ENCODE measurements at regions not wholly inside any gene's neighbourhood (a gene's known extent, or its start where the extent isn't known, plus 50 kb on each side); places are given as distances from the start of the nearest gene placed in this dataset.
"Not testable (repeated sequence)": the region's sequence is repeated elsewhere in the genome, so short reads cannot be mapped to it uniquely, and the experiment has no call there.

DNA sequence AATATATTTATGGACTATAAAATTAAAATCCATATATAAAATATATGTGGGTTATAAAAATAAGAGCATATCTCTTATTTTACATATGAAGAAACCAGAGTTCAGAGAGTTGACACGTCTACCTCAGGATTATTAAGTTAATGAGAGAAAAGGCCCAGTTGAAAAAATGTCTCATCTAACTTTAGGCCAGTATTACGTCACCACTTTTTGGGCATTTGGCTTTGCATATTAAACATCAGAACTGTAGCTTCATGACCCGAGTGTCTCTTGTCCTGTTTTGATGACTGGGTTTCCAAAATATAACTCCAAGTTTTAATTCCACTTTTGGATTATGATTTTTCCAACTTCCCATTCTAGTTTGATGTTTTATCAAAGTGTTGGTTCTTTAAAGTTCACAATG lies 1026.1 kb downstream of the SLC6A15 start:
- no peak for DNase-seq (ENCODE audit: low spot score)
- Histone ChIP-seq H3K27me3 (ENCODE audit: control insufficient read depth in 3 of 3, insufficient read depth in 3 of 3, low read depth in 1 of 3, low read length in 3 of 3) (no peaks in the 10 kb centered on the region), H2BK5ac (ENCODE audit: low read length) (no peak overlapping the region), H3K9me3 (replicated peaks in 1 of 2; ENCODE audit: control insufficient read depth in 2 of 2, insufficient read depth in 1 of 2, low read depth in 1 of 2, low read length in 2 of 2) (no peaks in the 10 kb centered on the region), H3K18ac (ENCODE audit: low read length) (no peak overlapping the region), H3K4ac (ENCODE audit: low read length) (no peak overlapping the region), H3K36me3 (replicated peaks in 1 of 2; ENCODE audit: control insufficient read depth in 2 of 2, insufficient read depth in 2 of 2, low read length in 2 of 2) (no peaks in the 10 kb centered on the region), H3K4me3 (ENCODE audit: low read length in 2 of 2) (no peak overlapping the region), H2BK12ac (ENCODE audit: low read length) (no peak overlapping the region), H4K8ac (ENCODE audit: low read depth, low read length) (no peak overlapping the region), H3K14ac (ENCODE audit: low read length) (no peak overlapping the region), H2AFZ (ENCODE audit: low read length) (no peak overlapping the region), H2BK15ac (ENCODE audit: low read length) (no peak overlapping the region), H4K91ac (ENCODE audit: low read depth, low read length, poor library complexity) (no peak overlapping the region), H3K4me2 (ENCODE audit: insufficient read depth, low read length, poor library complexity, severe bottlenecking) (no peak overlapping the region), H3K23ac (ENCODE audit: low read depth, low read length, poor library complexity) (no peak overlapping the region), H3K27ac (replicated peaks; ENCODE audit: low read length) (no peak overlapping the region), H2BK120ac (ENCODE audit: low read depth, low read length) (no peak overlapping the region), H3K9ac (ENCODE audit: low read depth, low read length, poor library complexity) (no peak overlapping the region), H3K4me1 (ENCODE audit: control insufficient read depth in 2 of 2, insufficient read depth in 1 of 2, low read depth in 1 of 2, low read length in 2 of 2) (no peaks in the 10 kb centered on the region), H3K79me1 (ENCODE audit: low read depth, low read length) (no peaks in the 10 kb centered on the region), H2AK5ac (ENCODE audit: low read depth, low read length) (no peak overlapping the region)
- no CpG with 5 or more reads among the region's 3 CpGs for WGBS, 2 donors (ENCODE audit: extremely low coverage in 2 of 2, insufficient read length in 2 of 2, insufficient replicate concordance in 1 of 2)

- H2BK12ac ChIP-seq (ENCODE audit: low read length); H3K27me3 ChIP-seq (ENCODE audit: control insufficient read depth in 3 of 3, insufficient read depth in 3 of 3, low read depth in 1 of 3, low read length in 3 of 3); H4K8ac ChIP-seq (ENCODE audit: low read depth, low read length); H3K4ac ChIP-seq (ENCODE audit: low read length); H3K9ac ChIP-seq (ENCODE audit: low read depth, low read length, poor library complexity); H2BK15ac ChIP-seq (ENCODE audit: low read length); H3K14ac ChIP-seq (ENCODE audit: low read length); H2BK5ac ChIP-seq (ENCODE audit: low read length); H3K4me1 ChIP-seq (ENCODE audit: control insufficient read depth in 2 of 2, insufficient read depth in 1 of 2, low read depth in 1 of 2, low read length in 2 of 2); H2AFZ ChIP-seq (ENCODE audit: low read length); H3K9me3 ChIP-seq (replicated peaks in 1 of 2; ENCODE audit: control insufficient read depth in 2 of 2, insufficient read depth in 1 of 2, low read depth in 1 of 2, low read length in 2 of 2); H3K4me2 ChIP-seq (ENCODE audit: insufficient read depth, low read length, poor library complexity, severe bottlenecking); H3K79me1 ChIP-seq (ENCODE audit: low read depth, low read length); H3K18ac ChIP-seq (ENCODE audit: low read length); H3K27ac ChIP-seq (replicated peaks; ENCODE audit: low read length); H3K4me3 ChIP-seq (ENCODE audit: low read length in 2 of 2); H2AK5ac ChIP-seq (ENCODE audit: low read depth, low read length); H3K36me3 ChIP-seq (replicated peaks in 1 of 2; ENCODE audit: control insufficient read depth in 2 of 2, insufficient read depth in 2 of 2, low read length in 2 of 2); H3K23ac ChIP-seq (ENCODE audit: low read depth, low read length, poor library complexity); H2BK120ac ChIP-seq (ENCODE audit: low read depth, low read length); H4K91ac ChIP-seq (ENCODE audit: low read depth, low read length, poor library complexity); DNase-seq (ENCODE audit: low spot score): not testable (repeated sequence)
- no CpG with 5 or more reads among the region's 20 CpGs for WGBS, 2 donors (ENCODE audit: extremely low coverage in 2 of 2, insufficient read length in 2 of 2, insufficient replicate concordance in 1 of 2)
These were observed 1041.5 kb downstream of the SLC6A15 start for GRCh38 chr12:83870921-83871599.

GRCh38 chr12:83866477-83866876 lies 1046.1 kb downstream of the SLC6A15 start:
- H2BK5ac ChIP-seq (ENCODE audit: low read length) = no peak overlapping the region
- no peaks in the 10 kb centered on the region for H3K27me3 ChIP-seq (ENCODE audit: control insufficient read depth in 3 of 3, insufficient read depth in 3 of 3, low read depth in 1 of 3, low read length in 3 of 3)
- no peak overlapping the region for H2AK5ac ChIP-seq (ENCODE audit: low read depth, low read length)
- no peaks in the 10 kb centered on the region for H3K4me1 ChIP-seq (ENCODE audit: control insufficient read depth in 2 of 2, insufficient read depth in 1 of 2, low read depth in 1 of 2, low read length in 2 of 2)
- H3K4me2 ChIP-seq (ENCODE audit: insufficient read depth, low read length, poor library complexity, severe bottlenecking) = no peak overlapping the region
- DNase-seq (ENCODE audit: low spot score) = no peak
- no peaks in the 10 kb centered on the region for H3K9me3 ChIP-seq (replicated peaks in 1 of 2; ENCODE audit: control insufficient read depth in 2 of 2, insufficient read depth in 1 of 2, low read depth in 1 of 2, low read length in 2 of 2)
- no peak overlapping the region for H3K18ac ChIP-seq (ENCODE audit: low read length)
- H3K4me3 ChIP-seq (ENCODE audit: low read length in 2 of 2) = no peak overlapping the region
- H3K23ac ChIP-seq (ENCODE audit: low read depth, low read length, poor library complexity) = no peak overlapping the region
- H2BK12ac ChIP-seq (ENCODE audit: low read length) = no peak overlapping the region
- H3K4ac ChIP-seq (ENCODE audit: low read length) = no peak overlapping the region
- H3K36me3 ChIP-seq (replicated peaks in 1 of 2; ENCODE audit: control insufficient read depth in 2 of 2, insufficient read depth in 2 of 2, low read length in 2 of 2) = no peaks in the 10 kb centered on the region
- H2AFZ ChIP-seq (ENCODE audit: low read length) = no peak overlapping the region
- no peak overlapping the region for H3K9ac ChIP-seq (ENCODE audit: low read depth, low read length, poor library complexity)
- H2BK120ac ChIP-seq (ENCODE audit: low read depth, low read length) = no peak overlapping the region
- H3K79me1 ChIP-seq (ENCODE audit: low read depth, low read length) = no peaks in the 10 kb centered on the region
- H3K27ac ChIP-seq (replicated peaks; ENCODE audit: low read length) = no peak overlapping the region
- no peak overlapping the region for H3K14ac ChIP-seq (ENCODE audit: low read length)
- H4K8ac ChIP-seq (ENCODE audit: low read depth, low read length) = no peak overlapping the region
- no peak overlapping the region for H4K91ac ChIP-seq (ENCODE audit: low read depth, low read length, poor library complexity)
- WGBS, 2 donors (ENCODE audit: extremely low coverage in 2 of 2, insufficient read length in 2 of 2, insufficient replicate concordance in 1 of 2) = no CpG with 5 or more reads among the region's 4 CpGs
- H2BK15ac ChIP-seq (ENCODE audit: low read length) = no peak overlapping the region

DNA sequence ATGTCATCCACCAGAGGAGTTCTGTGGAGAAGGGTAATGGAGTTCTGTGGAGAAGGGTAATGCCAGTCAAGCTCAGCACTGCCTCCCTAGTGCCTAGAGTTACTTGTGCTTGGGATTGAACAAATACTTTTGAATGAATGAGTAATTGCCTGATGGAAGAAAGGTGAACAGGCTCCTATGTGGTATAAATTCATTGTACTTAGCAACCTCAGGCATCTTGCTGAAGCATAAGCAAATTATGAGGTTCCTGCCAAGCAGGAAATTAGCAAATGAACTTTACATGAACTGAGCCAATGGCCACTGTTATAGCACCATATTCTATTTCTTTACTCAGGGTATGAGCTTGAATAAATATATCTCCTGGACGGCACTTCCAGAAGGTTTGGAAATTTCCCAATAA lies 1047.2 kb downstream of the SLC6A15 start:
- no peak overlapping the region for H2AK5ac ChIP-seq (ENCODE audit: low read depth, low read length)
- no peaks in the 10 kb centered on the region for H3K36me3 ChIP-seq (replicated peaks in 1 of 2; ENCODE audit: control insufficient read depth in 2 of 2, insufficient read depth in 2 of 2, low read length in 2 of 2)
- H2AFZ ChIP-seq (ENCODE audit: low read length) = no peak overlapping the region
- H2BK12ac ChIP-seq (ENCODE audit: low read length) = no peak overlapping the region
- H4K91ac ChIP-seq (ENCODE audit: low read depth, low read length, poor library complexity) = no peak overlapping the region
- H3K18ac ChIP-seq (ENCODE audit: low read length) = no peak overlapping the region
- H3K4ac ChIP-seq (ENCODE audit: low read length) = no peak overlapping the region
- no peak overlapping the region for H3K23ac ChIP-seq (ENCODE audit: low read depth, low read length, poor library complexity)
- H3K4me2 ChIP-seq (ENCODE audit: insufficient read depth, low read length, poor library complexity, severe bottlenecking) = no peak overlapping the region
- H3K27me3 ChIP-seq (ENCODE audit: control insufficient read depth in 3 of 3, insufficient read depth in 3 of 3, low read depth in 1 of 3, low read length in 3 of 3) = no peaks in the 10 kb centered on the region
- WGBS, 2 donors (ENCODE audit: extremely low coverage in 2 of 2, insufficient read length in 2 of 2, insufficient replicate concordance in 1 of 2) = no CpG with 5 or more reads among the region's 1 CpG
- no peak overlapping the region for H3K14ac ChIP-seq (ENCODE audit: low read length)
- H3K79me1 ChIP-seq (ENCODE audit: low read depth, low read length) = no peaks in the 10 kb centered on the region
- H3K27ac ChIP-seq (replicated peaks; ENCODE audit: low read length) = no peak overlapping the region
- H2BK120ac ChIP-seq (ENCODE audit: low read depth, low read length) = no peak overlapping the region
- H3K4me3 ChIP-seq (ENCODE audit: low read length in 2 of 2) = no peak overlapping the region
- no peak overlapping the region for H4K8ac ChIP-seq (ENCODE audit: low read depth, low read length)
- H3K9ac ChIP-seq (ENCODE audit: low read depth, low read length, poor library complexity) = no peak overlapping the region
- H2BK5ac ChIP-seq (ENCODE audit: low read length) = no peak overlapping the region
- H2BK15ac ChIP-seq (ENCODE audit: low read length) = no peak overlapping the region
- no peak for DNase-seq (ENCODE audit: low spot score)
- no peaks in the 10 kb centered on the region for H3K4me1 ChIP-seq (ENCODE audit: control insufficient read depth in 2 of 2, insufficient read depth in 1 of 2, low read depth in 1 of 2, low read length in 2 of 2)
- no peaks in the 10 kb centered on the region for H3K9me3 ChIP-seq (replicated peaks in 1 of 2; ENCODE audit: control insufficient read depth in 2 of 2, insufficient read depth in 1 of 2, low read depth in 1 of 2, low read length in 2 of 2)

Data from neuronal stem cell (in vitro differentiated cells).